ENCODE measurements at regions not wholly inside any gene's neighbourhood (a gene's known extent, or its start where the extent isn't known, plus 50 kb on each side); places are given as distances from the start of the nearest gene placed in this dataset.

GRCh38 chr10:130251766-130252165 is 115.6 kb downstream of the GLRX3 start (continued):
- TF ChIP-seq ETS1 (IDR thresholded peaks at IDR 0.05) = no peak

- H3K27me3 ChIP-seq (ENCODE audit: insufficient read depth) = no peaks in the 10 kb centered on the region
- peaks cover 6% of the 10 kb centered on the region; the same call in 1 of the 2 replicates for H3K36me3 ChIP-seq (ENCODE audit: insufficient read depth)
- H3K4me2 ChIP-seq = no peak overlapping the region
- H3K4me1 ChIP-seq (ENCODE audit: insufficient read depth) = no peaks in the 10 kb centered on the region
- H3K27ac Mint-ChIP-seq = no peak overlapping the region
- no peak overlapping the region for H2AFZ ChIP-seq
- H3K79me2 ChIP-seq (replicated peaks; ENCODE audit: insufficient read depth) = no peaks in the 10 kb centered on the region
- no peak overlapping the region for H3K27ac ChIP-seq (ENCODE audit: low read depth)
- peaks cover 16% of the 10 kb centered on the region for H3K36me3 Mint-ChIP-seq (ENCODE audit: low read depth)
- no peak overlapping the region for H3K4me3 ChIP-seq
- no peak for TF ChIP-seq JUNB (IDR thresholded peaks at IDR 0.05; ENCODE audit: unreplicated experiment)
- no peak for TF ChIP-seq EZH2 (IDR thresholded peaks at IDR 0.05; ENCODE audit: low read depth, unreplicated experiment)
- TF ChIP-seq ETS1 (IDR thresholded peaks at IDR 0.05) = no peak
- TF ChIP-seq ZNF114 (CRISPR knock-in tag; IDR thresholded peaks at IDR 0.05) = no peak
- no peak for TF ChIP-seq POLR2AphosphoS5 (IDR thresholded peaks at IDR 0.05; ENCODE audit: low read depth)
- TF ChIP-seq CREB1 (CRISPR knock-in tag; IDR thresholded peaks at IDR 0.05; ENCODE audit: low read depth) = no peak
- no peak for TF ChIP-seq ZNF331 (CRISPR knock-in tag; IDR thresholded peaks at IDR 0.05; ENCODE audit: low read depth)
- TF ChIP-seq REST (IDR thresholded peaks at IDR 0.05; ENCODE audit: unreplicated experiment) = no peak
- peaks cover 99% of the 10 kb centered on the region for H3K9me3 Mint-ChIP-seq
- no peaks in the 10 kb centered on the region for H3K4me1 Mint-ChIP-seq
- DNase-seq (ENCODE audit: low spot score) (no peak), ATAC-seq (no peak)
- no peaks in the 10 kb centered on the region for H3F3A ChIP-seq (replicated peaks; ENCODE audit: low read depth)
- no peaks in the 10 kb centered on the region for H4K20me1 ChIP-seq (replicated peaks; ENCODE audit: insufficient read depth)
- H3K9me2 ChIP-seq (ENCODE audit: insufficient read depth) = no peaks in the 10 kb centered on the region
- H3K4me3 Mint-ChIP-seq = no peak overlapping the region
- peaks cover 2% of the 10 kb centered on the region for H3K27me3 Mint-ChIP-seq (ENCODE audit: insufficient read depth, low read depth, poor library complexity)
Measured at GRCh38 chr10:130254243-130254642, 118.1 kb downstream of the GLRX3 start.

- no peak overlapping the region for H2AFZ ChIP-seq
- Mint-ChIP-seq H3K36me3 (ENCODE audit: low read depth) (peaks cover 16% of the 10 kb centered on the region), H3K27me3 (ENCODE audit: insufficient read depth, low read depth, poor library complexity) (peaks cover 4% of the 10 kb centered on the region), H3K4me3 (no peak overlapping the region), H3K9me3 (peaks cover 99% of the 10 kb centered on the region), H3K4me1 (no peaks in the 10 kb centered on the region), H3K27ac (no peak overlapping the region)
- no peaks in the 10 kb centered on the region for H3K9me2 ChIP-seq (ENCODE audit: insufficient read depth)
- no peaks in the 10 kb centered on the region for H3K4me1 ChIP-seq (ENCODE audit: insufficient read depth)
- no peak overlapping the region for H3K27ac ChIP-seq (ENCODE audit: low read depth)
- peaks cover 6% of the 10 kb centered on the region; the same call in 1 of the 2 replicates for H3K36me3 ChIP-seq (ENCODE audit: insufficient read depth)
- DNase-seq (ENCODE audit: low spot score) (no peak), ATAC-seq (no peak)
- TF ChIP-seq EZH2 (IDR thresholded peaks at IDR 0.05; ENCODE audit: low read depth, unreplicated experiment) (no peak), JUNB (IDR thresholded peaks at IDR 0.05; ENCODE audit: unreplicated experiment) (no peak), ZNF114 (CRISPR knock-in tag; IDR thresholded peaks at IDR 0.05) (no peak), POLR2AphosphoS5 (IDR thresholded peaks at IDR 0.05; ENCODE audit: low read depth) (no peak)
- no peaks in the 10 kb centered on the region for H4K20me1 ChIP-seq (replicated peaks; ENCODE audit: insufficient read depth)
- H3K4me3 ChIP-seq = no peak overlapping the region
- H3K79me2 ChIP-seq (replicated peaks; ENCODE audit: insufficient read depth) = no peaks in the 10 kb centered on the region
- no peaks in the 10 kb centered on the region for H3F3A ChIP-seq (replicated peaks; ENCODE audit: low read depth)
- H3K27me3 ChIP-seq (ENCODE audit: insufficient read depth) = no peaks in the 10 kb centered on the region
- H3K4me2 ChIP-seq = no peak overlapping the region
Measured at GRCh38 chr10:130254662-130255061, 118.5 kb downstream of the GLRX3 start.

Data from GM23338 (cell line).